Nucleus accumbens (tissue), 56 donors: ENCODE measurements at regions not wholly inside any gene's neighbourhood (a gene's known extent, or its start where the extent isn't known, plus 50 kb on each side); places are given as distances from the start of the nearest gene placed in this dataset.

ENCODE experiments used
- DNase-seq, 56 donors: peaks; one replicate each; lab custom pipeline; 2025; lab: John Stamatoyannopoulos, UW

DNA sequence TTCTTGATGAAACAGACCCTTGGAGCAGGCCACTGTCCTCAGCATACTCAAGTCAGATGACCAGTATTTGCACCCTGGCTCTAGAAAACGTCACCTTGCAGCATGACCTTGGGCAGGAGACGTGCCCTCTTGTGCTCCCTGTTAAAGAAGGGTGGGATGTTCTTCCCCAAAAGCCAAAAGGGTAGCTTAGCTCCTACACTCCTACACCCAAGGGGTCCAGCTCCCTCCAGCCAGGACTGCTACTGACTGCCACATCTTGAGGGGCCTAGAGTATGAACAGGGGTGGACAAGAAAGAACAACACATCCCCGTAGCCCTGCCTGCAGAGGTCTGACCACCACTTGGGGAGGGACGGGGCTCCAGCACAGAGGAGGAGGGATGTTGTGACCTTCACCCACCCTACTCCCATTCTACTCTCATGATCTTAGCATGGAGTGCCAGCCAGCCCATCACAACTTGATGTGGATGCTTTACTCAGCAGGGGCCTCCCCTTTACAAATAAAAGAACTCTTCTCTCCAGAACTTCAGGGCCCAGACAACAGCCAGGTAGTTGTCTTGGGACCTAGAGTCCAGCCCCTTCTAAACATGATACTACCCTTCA, 165.3 kb upstream of the ZMIZ1 start:
- DNase-seq, result no peak

DNA sequence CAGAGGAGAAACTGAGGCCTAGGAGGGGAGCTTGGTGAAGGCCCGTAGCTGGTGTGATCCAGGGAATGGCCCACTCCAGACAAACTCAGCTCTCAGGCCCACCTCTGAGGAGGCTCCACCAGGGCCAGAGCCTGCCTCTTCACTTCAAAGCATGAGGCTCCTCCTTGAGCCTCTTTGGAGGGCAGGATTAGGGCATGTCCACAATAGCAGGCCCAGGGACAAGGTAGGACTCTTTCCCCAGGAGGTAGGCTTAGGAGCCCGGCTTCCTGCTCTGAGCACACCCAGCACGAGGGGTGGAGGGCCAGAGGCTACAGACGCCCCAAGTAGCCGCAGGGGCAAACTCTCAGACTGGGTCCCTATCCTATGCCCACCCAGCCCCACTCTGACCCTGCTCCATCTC, 164.6 kb upstream of the ZMIZ1 start:
- DNase-seq, result no peak

DNA sequence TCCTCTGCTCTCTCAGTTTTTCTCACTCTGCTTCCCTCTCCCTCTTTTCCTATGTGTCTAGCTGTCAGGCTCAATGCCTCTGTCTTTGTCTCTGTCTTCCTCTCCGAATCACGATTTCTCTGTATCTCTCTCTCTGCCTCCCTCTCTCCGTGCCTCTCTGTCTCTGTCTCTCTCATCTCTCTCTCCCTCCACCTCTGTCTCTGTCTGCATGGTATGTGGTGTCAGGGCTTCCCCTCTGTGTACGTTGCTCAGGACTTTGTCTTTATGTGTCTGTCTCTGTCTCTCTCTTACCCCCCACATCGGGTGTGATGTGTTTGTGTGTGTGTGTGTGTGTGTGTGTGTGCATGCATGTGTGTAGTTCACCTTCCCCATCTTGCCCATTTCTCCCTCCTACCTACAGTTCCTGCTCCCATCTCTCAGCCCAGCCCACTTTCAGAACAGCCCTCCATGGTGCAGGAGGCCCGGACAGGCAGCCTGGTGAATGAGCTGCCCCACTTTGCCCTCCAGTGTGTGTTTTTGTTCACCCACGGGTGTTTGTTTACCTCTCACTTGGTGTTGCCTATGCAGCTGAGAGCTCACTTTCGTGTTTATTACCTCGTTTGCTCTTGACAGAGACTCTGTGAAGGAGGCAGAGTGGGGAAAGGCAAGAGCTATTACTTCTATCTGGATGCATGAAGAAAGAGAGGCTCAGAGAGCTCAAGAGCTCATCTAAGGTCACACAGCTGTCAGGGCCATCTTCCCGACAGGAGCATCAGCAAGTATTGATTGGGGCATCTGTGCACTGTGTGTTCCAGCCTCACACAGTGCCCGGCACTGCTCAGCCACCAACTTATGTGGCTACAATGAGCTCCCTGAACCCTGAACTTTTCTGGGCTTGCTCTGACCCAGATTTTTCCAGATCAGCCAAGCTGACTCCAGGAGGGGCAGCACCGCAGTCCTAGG, 163.5 kb upstream of the ZMIZ1 start:
- no peak for DNase-seq

DNA sequence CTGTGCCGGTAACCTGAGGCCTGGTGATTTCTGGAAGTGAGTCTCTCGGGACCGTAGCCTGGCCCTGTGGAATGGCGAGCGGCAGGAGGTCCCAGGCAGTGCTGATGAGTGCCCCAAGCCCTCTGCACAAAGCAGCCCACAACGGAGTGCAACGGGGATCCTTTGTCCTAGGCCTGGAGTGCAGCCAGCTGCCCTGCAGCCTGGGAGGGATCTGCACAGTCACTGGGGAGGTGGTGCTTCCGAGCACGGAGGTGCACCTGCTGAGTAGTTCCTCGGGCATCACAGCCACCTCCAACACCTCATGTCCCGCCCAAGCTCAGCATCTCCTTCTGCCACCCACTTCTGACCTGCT, 162.8 kb upstream of the ZMIZ1 start:
- DNase-seq, result peak in 4 of 56 donors; percentile 8 to 41 (median 12)

DNA sequence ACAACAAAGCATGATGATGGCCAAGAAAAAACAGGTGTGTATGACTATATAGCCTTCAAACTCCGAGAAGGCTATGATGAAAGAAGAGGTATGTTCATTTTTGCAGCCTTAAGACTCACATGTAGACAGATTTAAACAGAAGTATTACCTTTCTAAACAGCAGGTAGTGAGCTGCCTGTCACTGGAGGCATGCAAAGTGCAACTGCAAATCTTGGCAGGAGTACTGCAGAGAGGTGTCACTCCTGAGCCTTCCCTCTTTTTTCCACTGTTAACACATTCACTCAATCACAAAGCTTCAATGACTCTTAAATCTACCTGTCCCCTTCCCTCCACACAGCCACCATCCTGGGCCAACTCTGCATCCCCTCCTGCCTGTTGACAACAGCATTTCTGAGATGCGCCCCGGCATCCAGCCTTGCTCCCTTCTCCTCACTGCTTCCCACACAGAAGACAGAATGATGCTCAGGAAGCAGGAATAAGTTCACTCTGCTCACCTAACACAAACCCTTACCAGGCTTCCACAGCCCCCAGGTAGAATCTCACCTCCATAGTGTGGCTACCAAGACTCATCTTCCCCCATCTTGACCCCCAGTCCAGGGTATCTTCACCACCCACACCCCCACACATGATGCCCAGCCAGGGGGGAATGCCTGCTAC, 161.9 kb upstream of the ZMIZ1 start:
- no peak for DNase-seq

DNA sequence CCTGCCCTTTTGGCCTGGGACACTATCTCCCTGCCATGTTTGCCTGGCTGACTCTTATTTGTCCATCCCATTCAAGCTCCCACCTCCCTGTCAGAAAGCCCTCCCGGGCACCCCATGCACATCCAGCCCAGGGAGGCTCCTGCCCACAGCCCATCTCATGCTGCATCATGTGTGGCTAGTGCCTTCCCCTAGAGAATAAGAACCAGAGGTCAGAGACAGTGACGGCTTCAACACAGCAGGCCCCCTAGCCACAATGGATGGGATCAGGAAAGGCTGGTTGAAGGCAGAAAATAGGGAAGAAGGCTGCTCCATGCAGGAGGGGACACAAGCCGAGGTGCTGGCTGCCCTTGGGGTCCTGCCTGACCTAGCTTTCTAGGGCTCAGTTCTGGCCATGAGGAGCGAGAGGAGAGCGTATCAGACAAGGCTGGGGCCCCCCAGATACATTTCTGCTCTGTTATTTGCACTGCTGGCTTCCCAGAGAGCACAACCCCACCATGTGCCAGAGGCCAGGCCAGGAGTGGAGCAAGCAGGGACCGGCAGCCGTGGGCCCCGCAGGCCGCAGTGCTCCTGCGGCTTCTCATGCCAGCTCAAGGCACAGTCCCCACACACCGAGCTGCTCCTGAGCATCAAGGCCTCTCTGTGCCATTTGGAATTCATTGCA, 161.1 kb upstream of the ZMIZ1 start:
- DNase-seq, result no peak

DNA sequence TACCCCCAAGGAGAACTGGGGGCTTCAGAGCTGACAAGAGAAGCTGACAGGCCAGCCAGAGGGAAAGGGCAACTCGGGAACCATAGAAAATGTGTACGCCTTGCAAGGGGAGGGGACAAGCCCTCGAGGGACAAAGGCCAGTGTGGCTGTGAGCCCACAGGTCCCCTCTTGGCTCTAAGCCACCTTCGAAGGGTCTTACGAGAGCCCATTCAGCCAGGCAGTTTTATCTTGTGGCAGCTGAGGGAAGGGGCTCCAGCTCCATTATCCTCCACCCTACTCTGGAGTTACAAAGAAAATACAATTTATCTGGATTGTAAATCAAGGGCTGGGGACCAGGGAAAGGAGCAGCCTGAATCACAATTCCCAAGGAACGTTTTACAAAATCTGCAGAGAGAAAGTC, 159.5 kb upstream of the ZMIZ1 start:
- DNase-seq, result no peak

DNA sequence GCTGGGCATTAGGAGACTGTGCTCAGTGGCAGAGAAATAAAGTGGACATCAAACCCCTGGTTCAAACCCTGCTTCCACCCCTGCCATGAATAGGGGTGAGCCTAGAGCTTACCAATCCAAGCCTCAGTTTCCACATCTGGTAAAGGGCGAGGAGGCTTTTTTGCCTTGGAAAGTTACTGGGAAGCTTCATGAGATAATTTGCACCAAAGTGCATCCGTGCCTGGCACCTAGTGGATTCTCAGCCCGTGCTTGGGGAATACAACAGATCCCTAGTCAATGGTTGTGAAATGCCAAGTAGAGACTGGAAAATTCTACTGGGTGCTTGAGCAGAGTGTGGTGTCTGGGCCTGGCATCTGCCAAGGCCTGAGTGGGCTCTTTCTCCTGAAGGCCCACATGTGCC, 158.7 kb upstream of the ZMIZ1 start:
- DNase-seq, result no peak

DNA sequence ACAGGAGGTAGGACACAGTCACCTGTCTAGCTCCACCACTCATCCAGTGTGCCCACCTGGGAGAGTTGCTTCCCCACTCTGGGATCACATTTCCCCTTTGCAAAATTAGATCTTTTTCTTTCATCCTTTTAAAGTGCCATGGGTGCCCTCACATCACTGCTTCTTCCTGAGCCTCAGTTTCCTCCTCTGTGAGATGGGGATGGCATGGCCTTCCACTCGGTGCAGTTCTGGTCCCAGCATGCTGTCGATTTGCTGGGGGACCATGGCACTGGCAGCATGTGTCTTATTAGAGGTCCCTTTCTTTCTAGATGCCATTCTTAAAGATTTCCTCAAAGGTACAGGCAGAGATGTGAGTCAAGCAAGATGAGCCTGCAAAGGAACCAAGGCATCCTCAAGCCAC, 158.3 kb upstream of the ZMIZ1 start:
- DNase-seq, result no peak

DNA sequence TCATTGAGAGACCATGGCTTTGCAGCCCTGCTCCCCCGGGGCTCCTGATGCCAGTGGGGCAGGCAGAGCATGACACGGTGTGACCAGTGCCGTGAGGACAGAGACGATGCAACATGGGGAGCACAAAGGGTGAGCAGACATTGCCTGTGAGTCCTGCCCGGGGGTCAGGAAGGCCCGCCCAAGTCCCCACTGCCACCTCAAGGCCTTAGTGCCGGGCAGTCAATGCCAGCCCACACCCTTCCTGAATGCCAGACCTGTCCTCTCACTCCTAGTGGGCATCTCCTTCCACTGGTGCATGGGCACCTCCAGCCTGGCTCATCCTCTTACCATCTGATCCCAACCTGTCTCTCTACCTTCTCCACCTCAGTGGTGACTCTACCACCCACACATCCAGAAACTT, 157.9 kb upstream of the ZMIZ1 start:
- DNase-seq, result no peak

DNA sequence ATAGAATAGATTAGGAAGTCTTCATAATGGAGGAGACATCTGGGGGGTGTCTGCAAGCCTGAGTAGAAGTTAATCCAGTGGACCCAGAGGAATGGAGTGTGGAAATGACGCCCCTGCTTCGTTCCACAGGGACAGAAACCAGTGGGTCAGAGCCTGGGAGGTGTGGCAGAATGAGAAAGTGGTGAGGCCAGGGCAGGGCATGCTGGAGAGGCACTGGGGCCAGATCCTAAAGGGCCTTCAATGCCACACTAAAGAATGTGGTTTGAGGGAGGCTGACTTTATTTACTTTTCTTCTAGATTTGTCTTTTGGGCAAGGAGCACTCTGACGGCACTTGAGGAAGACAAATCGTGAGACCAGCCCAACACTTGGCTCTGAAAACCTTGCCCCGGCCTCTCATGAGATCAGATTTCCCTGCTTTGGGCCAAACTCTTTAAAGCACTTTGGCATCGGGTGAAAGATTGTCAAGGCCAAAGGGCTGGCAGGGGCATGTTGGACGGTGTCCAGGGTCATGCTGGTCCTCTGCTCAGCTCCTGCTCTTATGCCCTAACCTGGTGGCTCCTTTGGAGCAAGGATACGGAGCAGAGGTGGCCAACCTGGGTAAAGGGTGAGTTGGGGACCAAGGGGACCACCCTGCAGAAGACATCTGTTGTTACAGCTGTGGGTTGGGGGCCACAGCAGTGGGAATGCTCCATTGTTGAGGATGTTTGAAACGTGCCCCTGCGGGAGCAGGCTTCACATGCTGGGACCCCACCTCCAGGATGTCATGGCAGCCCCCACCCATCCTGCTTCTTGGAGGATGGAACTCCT, 157.0 kb upstream of the ZMIZ1 start:
- peak in 1 of 56 donors; percentile 19 for DNase-seq

DNA sequence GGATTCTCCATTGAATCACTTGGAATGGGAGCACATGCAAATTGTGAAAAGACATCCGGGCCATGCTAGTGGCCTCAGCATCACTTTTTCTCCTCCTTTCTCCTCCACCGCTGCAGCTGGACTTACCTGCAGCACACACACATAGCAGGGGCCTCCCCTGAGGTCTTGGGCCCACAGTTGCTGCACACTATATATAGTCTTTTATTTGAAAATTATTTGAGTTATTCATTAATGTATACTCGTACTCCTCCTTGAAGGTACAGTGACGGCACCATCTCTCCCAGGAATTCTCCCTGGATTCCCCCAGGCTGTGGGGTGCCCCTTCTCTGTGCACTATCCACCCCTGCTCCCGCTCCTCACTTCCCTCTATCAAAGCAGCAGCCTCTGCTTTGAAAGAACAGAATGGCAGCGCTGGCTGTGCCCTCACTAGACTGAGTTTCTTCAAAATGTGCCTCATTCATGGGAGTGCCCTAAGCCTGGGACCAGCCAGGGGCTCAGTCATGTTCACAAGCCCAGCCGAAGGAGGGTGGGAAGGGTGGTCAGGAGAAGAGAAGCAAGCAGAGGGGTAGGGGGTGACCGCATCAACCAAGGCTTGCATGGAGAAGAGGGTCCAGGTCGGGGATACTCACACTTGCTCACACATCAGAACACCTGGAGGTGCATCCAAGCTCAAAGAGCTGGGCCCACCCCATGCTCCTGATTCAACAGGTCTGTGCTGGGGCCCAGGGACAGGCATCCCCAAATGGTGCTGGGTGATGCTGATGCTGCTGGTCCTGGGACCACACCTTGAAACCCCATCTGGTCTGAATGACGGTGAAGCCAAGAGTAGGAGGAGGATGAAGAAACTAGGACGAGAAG, 156.2 kb upstream of the ZMIZ1 start:
- peak in 1 of 56 donors; percentile 16 for DNase-seq

DNA sequence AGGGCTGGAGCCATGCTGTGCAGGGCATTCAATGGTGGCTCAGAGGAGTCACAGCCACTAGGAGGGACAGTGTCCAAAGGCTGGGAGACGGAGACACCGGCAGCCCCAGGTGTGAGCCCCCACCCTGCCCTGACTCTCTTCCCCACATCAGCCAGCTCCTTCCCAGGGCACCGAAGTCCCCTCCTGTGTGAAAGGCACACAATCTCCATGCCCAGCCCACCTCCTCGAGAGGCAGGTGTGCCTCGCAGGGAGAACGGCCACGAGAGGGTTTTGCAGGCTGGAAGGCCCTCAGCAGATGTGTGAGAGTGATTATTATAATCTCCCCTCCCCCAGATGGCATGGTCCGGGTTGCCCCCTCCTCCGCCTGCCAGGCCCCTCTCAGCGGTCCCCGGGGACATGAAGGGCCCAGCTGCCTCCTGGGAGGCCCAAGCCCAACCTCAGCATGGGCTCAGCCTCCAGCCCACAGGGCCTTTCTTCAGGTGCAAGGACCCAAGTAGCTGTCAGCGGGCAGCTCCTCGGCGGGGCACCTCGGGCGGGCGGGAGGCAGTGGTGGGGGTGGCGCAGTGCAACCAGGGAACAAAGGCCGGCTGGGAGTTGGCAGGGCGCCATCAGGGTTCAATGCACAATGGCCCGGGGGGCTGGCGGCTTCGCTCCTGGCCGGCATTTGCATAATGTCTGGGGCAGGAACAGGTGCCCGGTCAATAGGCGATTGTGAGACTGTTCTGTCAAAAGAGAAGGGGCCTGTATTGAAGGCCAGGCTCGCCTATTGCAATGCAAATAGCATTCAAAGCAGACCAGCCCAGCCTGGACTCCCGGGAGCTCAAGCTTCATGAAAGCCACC, 155.3 kb upstream of the ZMIZ1 start:
- peak; percentile 61 to 99 (median 94) for DNase-seq

DNA sequence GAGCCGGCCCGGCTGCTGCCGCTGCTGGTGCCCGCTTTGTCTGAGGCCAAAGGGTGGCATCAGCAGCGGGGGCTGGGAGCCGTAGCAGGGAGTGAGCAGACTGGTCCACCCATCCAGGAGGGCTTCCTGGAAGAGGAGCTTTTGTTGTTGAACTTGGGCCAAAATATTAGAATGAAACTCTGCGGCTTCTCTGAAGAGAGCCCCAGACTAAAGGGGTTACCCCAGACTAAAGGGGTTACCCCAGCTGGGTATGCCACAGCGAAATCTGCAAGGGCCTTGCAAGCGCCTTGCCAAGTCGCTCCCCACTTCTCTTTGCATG, 154.7 kb upstream of the ZMIZ1 start:
- DNase-seq, result no peak

DNA sequence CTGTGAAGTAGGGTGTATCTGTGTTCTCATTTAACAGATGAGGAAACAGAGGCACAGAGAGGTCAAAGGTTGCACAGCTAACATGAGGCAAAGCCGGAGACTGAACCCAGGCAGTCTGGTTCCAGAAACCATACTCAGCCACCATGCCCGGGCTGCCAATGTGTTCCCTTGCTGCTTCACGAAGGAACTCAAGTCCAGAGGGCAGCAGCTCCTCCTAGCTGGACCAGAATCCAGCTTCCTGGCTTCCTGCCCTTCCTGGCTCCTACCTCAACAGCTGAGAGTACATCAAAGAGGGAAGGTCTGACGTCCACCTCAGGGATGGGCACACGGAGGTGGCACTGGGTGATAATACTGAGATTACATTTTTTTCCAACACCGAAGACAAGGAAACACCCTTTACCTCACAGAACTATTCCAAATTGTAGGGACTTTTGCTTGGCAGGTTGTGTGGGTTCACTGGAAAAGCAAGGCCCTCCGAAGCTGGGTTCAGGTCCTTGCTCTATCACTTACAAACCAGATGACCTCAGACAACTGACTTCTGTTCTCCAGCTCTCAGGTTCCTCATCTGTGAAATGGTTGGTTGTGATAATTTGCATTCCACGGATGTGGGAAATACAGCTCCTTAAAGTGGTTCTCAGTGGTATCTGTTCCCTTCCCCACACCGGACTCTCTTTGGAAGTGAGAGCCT, 154.1 kb upstream of the ZMIZ1 start:
- DNase-seq, result peak in 20 of 56 donors; percentile 13 to 51 (median 30)

DNA sequence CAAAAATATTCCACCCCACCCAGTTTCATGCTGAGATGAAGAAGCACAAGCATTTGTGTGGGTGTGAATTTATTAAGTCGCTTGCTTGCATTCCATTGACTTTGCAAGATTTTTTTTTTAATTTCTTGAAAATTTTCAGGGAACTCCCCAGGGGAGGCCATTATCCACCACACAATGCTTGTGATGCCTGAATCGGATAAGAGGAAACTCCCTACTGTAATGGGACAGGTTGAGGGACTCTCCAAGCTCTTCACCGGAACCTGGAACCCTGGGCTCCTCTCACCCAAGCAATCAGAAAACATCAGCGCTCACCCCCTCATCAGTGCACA, 153.6 kb upstream of the ZMIZ1 start:
- no peak for DNase-seq

DNA sequence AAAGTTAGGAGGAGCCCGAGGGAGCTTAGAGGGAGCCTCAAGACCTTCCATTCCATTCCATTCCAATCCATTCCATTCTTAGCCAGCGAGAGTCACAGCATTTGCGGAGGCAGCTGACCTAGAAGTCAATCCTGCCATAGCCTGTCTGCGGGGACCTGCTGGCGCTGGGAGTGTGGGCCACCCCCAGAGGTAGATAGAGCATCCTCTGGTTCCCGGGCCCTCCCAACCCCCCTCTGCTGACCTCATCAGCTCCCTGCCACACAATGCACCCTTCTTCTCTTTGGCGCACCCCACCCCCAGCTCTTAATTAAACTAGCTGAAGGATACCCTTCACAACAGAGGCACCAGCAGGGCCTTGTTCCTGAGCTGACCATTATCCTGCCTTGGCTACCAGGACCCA, 152.5 kb upstream of the ZMIZ1 start:
- DNase-seq, result peak in 33 of 56 donors; percentile 3 to 68 (median 43)
